D721Med (cell line): ENCODE measurements at regions not wholly inside any gene's neighbourhood (a gene's known extent, or its start where the extent isn't known, plus 50 kb on each side); places are given as distances from the start of the nearest gene placed in this dataset.

Source experiments
- DNase-seq: peaks from one replicate; pipeline ENCODE4 v3.0.0; 2011; ENCODE audit warnings: low spot score; ENCODE audit not compliant: insufficient read length
- FAIRE-seq: peaks from 2 replicates; lab custom pipeline; 2011; peaks lifted over from hg19 to GRCh38; lab: Jason Lieb, UNC
- CTCF ChIP-seq: IDR thresholded peaks from 2 replicates; pipeline ENCODE4 v1.5.1; 2012; ENCODE audit warnings: mild to moderate bottlenecking, control low read depth; ENCODE audit not compliant: insufficient read depth; ENCODE audit errors: missing control alignments

- FAIRE-seq = no peak
These were observed 195.5 kb downstream of the C11orf91 start for GRCh38 chr11:33505093-33505492.

GRCh38 chr11:33500861-33501479 is 199.7 kb downstream of the C11orf91 start:
- DNase-seq (no peak), FAIRE-seq (no peak)
- TF ChIP-seq CTCF = no peak

More at GRCh38 chr11:33505093-33505492, 195.5 kb downstream of the C11orf91 start:
- DNase-seq = no peak
- TF ChIP-seq CTCF = no peak

GRCh38 chr11:33500332-33500731 is 200.3 kb downstream of the C11orf91 start:
- TF ChIP-seq CTCF = no peak
- FAIRE-seq (no peak), DNase-seq (no peak)

GRCh38 chr11:33492596-33492995 is 208.0 kb downstream of the C11orf91 start:
- no peak for DNase-seq
- no peak for FAIRE-seq
- no peak for TF ChIP-seq CTCF

GRCh38 chr11:33490842-33491370 is 209.7 kb downstream of the C11orf91 start:
- no peak for TF ChIP-seq CTCF
- FAIRE-seq (no peak), DNase-seq (no peak)

- TF ChIP-seq CTCF = no peak
- no peak for FAIRE-seq
- DNase-seq = no peak
These were observed 211.7 kb downstream of the C11orf91 start for GRCh38 chr11:33488971-33489370.

- no peak for TF ChIP-seq CTCF
- no peak for DNase-seq
- FAIRE-seq = no peak
These were observed 220.0 kb downstream of the C11orf91 start for GRCh38 chr11:33480626-33481025.
